ENCODE measurements at regions not wholly inside any gene's neighbourhood (a gene's known extent, or its start where the extent isn't known, plus 50 kb on each side); places are given as distances from the start of the nearest gene placed in this dataset.

DNA sequence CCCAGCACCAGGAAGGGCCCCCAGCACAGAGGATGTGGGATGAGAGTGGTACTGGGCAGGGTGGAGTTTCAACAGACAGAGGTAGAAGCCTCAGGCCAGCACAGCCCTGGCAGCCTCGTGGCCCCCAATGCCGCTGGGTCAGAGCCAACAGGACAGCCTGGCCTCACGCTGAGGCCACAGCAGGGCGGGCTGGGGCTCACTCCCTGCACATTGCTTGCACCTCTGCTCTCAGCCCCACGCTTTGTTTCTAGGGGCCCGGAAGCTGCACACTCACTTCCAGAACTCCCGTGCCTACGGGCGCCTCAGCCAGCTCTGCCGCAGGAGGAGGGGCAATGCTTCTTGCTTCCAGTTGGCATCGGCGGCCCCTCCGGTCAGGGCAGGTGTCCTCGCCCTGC lies 72.9 kb downstream of the SIK1 start:
- 60 to 88% methylated on average over 2 to 13 of the region's 14 CpGs for WGBS, 2 donors
- Histone ChIP-seq H3K9me3 (no peaks in the 10 kb centered on the region), H3K4me3 (no peak overlapping the region), H3K4me1 (peaks cover under 1 to 5% (median 4%) of the 10 kb centered on the region in 4 donors), H3K27me3 (no peaks in the 10 kb centered on the region), H3K27ac (no peak overlapping the region), H3K36me3 (no peaks in the 10 kb centered on the region)
- no peak for TF ChIP-seq CTCF (IDR thresholded peaks at IDR 0.05)
- ATAC-seq (ENCODE audit: low FRiP score in 2 of 2) (no peak), DNase-seq (peak in 1 of 2 donors; percentile 75)

DNA sequence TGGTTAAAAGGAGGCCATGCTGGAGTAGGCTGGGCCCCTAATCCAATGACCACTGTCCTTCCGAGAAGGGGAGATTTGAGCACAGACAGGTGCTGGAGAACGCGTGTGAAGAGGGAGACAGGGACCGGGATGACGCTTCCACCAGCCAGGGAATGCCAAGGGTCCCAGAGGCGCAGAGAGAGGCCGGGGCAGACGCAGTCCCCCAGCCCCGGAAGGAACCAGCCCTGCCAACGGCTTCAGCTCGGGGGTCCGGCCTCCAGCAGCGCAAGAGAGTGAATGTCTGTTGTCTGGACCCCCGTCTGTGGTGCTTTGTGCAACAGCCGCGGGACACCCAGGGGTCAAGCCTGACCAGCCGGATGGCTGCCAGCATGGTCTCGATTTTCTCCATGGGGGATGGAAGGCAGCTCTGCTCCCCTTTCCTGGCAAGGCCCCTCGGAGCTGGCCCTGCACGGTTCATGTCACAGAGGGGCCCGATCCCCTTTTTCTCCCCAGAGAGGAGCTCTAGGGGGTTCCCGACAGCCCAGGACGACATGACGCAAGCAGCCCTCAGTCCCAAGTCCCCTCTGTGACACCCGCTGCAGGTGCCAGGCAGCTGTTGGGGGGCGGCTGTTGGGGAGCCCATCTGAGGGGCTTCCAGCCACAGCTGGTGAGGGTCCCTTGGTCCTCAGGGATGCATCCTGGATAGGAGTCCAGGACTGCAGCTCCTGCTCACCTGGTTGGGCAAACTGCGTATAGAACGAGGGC lies 73.5 kb downstream of the SIK1 start:
- WGBS, 2 donors = 85 to 92% methylated on average over 24 to 26 of the region's 28 CpGs
- H3K9me3 ChIP-seq = no peaks in the 10 kb centered on the region
- no peak for TF ChIP-seq CTCF (IDR thresholded peaks at IDR 0.05)
- no peak for TF ChIP-seq POLR2AphosphoS5 (IDR thresholded peaks at IDR 0.05)
- no peak for TF ChIP-seq EP300 (IDR thresholded peaks at IDR 0.05)
- TF ChIP-seq POLR2A (IDR thresholded peaks at IDR 0.05) = no peak
- H3K4me1 ChIP-seq = peaks cover 5 to 10% (median 9%) of the 10 kb centered on the region in 4 donors
- no peak overlapping the region for H3K4me3 ChIP-seq
- no peaks in the 10 kb centered on the region for H3K27me3 ChIP-seq
- no peak overlapping the region for H3K27ac ChIP-seq
- H3K36me3 ChIP-seq = no peaks in the 10 kb centered on the region
- ATAC-seq (ENCODE audit: low FRiP score in 2 of 2) (no peak), DNase-seq (peak in 1 of 2 donors; percentile 66)

- TF ChIP-seq POLR2A (IDR thresholded peaks at IDR 0.05) (peak in 1 of 4 donors; percentile 21), CTCF (IDR thresholded peaks at IDR 0.05) (no peak)
- no peak overlapping the region for H3K27ac ChIP-seq
- H3K4me3 ChIP-seq = no peak overlapping the region
- no peaks in the 10 kb centered on the region for H3K36me3 ChIP-seq
- 92 to 93% methylated on average over 16 of the region's 16 CpGs for WGBS, 2 donors
- DNase-seq = no peak
- no peaks in the 10 kb centered on the region for H3K27me3 ChIP-seq
- H3K4me1 ChIP-seq = peaks cover 10 to 16% (median 13%) of the 10 kb centered on the region in 4 donors
- ATAC-seq (ENCODE audit: low FRiP score in 2 of 2) = no peak
- no peaks in the 10 kb centered on the region for H3K9me3 ChIP-seq
Observed at GRCh38 chr21:43352568-43353281, 74.2 kb downstream of the SIK1 start.

- TF ChIP-seq EP300 (IDR thresholded peaks at IDR 0.05) = no peak
- no peak for ATAC-seq (ENCODE audit: low FRiP score in 2 of 2)
- no peaks in the 10 kb centered on the region for H3K27me3 ChIP-seq
- no peak overlapping the region for H3K4me3 ChIP-seq
- H3K4me1 ChIP-seq = peaks cover 10 to 16% (median 13%) of the 10 kb centered on the region in 4 donors
- WGBS, 2 donors = 89 to 90% methylated on average over 8 of the region's 8 CpGs
- no peaks in the 10 kb centered on the region for H3K9me3 ChIP-seq
- H3K27ac ChIP-seq = no peak overlapping the region
- H3K36me3 ChIP-seq = no peaks in the 10 kb centered on the region
- no peak for DNase-seq
Observed at GRCh38 chr21:43352154-43352537, 74.8 kb downstream of the SIK1 start.

DNA sequence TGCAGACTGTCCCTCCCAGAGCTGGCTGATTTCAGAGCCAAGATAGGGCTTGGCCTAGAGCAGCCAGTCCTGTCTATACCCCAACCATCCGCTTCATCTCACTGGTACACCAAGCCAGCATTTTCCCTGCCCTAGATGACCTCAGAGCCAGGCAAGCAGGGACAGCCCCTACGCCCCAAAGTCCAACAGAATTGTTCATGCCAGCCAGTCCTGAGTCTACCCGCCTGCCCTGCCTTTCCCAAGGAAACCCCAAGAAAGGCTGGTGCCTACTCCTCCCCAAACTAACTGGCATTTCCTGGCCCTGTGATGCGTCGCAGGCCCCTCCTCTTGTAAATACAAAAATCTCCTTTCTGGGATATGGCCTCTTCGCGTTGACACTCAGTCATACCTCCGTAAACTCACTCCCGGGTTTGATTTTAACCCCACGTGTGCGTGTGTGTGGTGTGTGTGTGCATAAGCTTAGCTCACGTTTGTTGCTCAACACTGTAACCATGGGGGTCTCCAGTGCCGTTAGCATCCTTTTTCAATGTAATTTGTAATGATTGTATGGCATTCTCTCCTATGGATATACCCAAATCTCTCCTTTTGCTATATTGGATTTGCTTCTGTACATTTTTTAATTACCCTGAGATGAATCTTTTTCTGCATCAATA lies 75.3 kb downstream of the SIK1 start:
- ATAC-seq (ENCODE audit: low FRiP score in 2 of 2) = no peak
- WGBS, 2 donors = 84 to 89% methylated on average over 13 of the region's 13 CpGs
- no peaks in the 10 kb centered on the region for H3K9me3 ChIP-seq
- H3K4me3 ChIP-seq = no peak overlapping the region
- no peak for TF ChIP-seq POLR2AphosphoS5 (IDR thresholded peaks at IDR 0.05)
- no peak overlapping the region for H3K27ac ChIP-seq
- DNase-seq = no peak
- no peaks in the 10 kb centered on the region for H3K36me3 ChIP-seq
- peaks cover 10 to 16% (median 13%) of the 10 kb centered on the region in 4 donors for H3K4me1 ChIP-seq
- H3K27me3 ChIP-seq = no peaks in the 10 kb centered on the region
